Neutrophil (primary cell): ENCODE measurements at regions not wholly inside any gene's neighbourhood (a gene's known extent, or its start where the extent isn't known, plus 50 kb on each side); places are given as distances from the start of the nearest gene placed in this dataset.

ENCODE experiments used
- H3K27ac ChIP-seq: fragments of 200-600 bp; sonication (generic); 2 replicates; pipeline ENCODE4 v1.5.1; 2016; ENCODE audit warnings: mild to moderate bottlenecking, moderate library complexity
- H3K27me3 ChIP-seq: fragments of 200-600 bp; sonication (generic); 2 replicates; pipeline ENCODE4 v1.6.0; 2016; ENCODE audit warnings: mild to moderate bottlenecking
- H3K36me3 ChIP-seq: fragments of 200-600 bp; sonication (generic); 2 replicates; pipeline ENCODE4 v1.5.1; 2017
- H3K4me1 ChIP-seq, 2 experiments: fragments of 200-600 bp in 1 of 2; sonication (generic) in 1 of 2; 1 replicate in 1 of 2; 2 replicates in 1 of 2; pipeline versions ENCODE4 v1.5.1 to v1.6.1; 2013 to 2016; ENCODE audit warnings: low read depth in 1 of 2, low read length in 1 of 2, mild to moderate bottlenecking in 1 of 2, moderate library complexity in 1 of 2; ENCODE audit not compliant: control insufficient read depth in 1 of 2, insufficient read depth in 1 of 2
- H3K4me3 ChIP-seq, 2 experiments: fragments of 200-600 bp in 1 of 2; sonication (generic) in 1 of 2; 1 replicate in 1 of 2; 2 replicates in 1 of 2; pipeline ENCODE4 v1.5.1; 2013 to 2016; ENCODE audit warnings: low read depth in 1 of 2, low read length in 1 of 2, mild to moderate bottlenecking in 1 of 2, moderate library complexity in 1 of 2
- H3K9me3 ChIP-seq: fragments of 200-600 bp; sonication (generic); 2 replicates; pipeline ENCODE4 v1.5.1; 2016
- CTCF ChIP-seq: fragments of 200-600 bp; sonication (generic); IDR thresholded peaks from 2 replicates; pipeline ENCODE4 v1.5.1; 2016; ENCODE audit warnings: antibody characterized with exemption

- Histone ChIP-seq H3K9me3 (no peaks in the 10 kb centered on the region), H3K4me1 (no peaks in the 10 kb centered on the region), H3K27ac (no peak overlapping the region), H3K27me3 (no peaks in the 10 kb centered on the region), H3K4me3 (no peak overlapping the region), H3K36me3 (no peaks in the 10 kb centered on the region)
- TF ChIP-seq CTCF: no peak
Measured at GRCh38 chr4:23237771-23238170, 545.0 kb downstream of the GBA3 start.

- Histone ChIP-seq H3K9me3 (no peaks in the 10 kb centered on the region), H3K4me1 (peaks cover 0 to 2% of the 10 kb centered on the region in 2 experiments), H3K27ac (no peak overlapping the region), H3K27me3 (no peaks in the 10 kb centered on the region), H3K4me3 (no peak overlapping the region), H3K36me3 (no peaks in the 10 kb centered on the region)
- TF ChIP-seq CTCF: no peak
Measured at GRCh38 chr4:23235628-23236390, 543.1 kb downstream of the GBA3 start.

GRCh38 chr4:23234716-23235115 lies 542.0 kb downstream of the GBA3 start:
- H3K27ac ChIP-seq: no peak overlapping the region
- H3K36me3 ChIP-seq: no peaks in the 10 kb centered on the region
- H3K4me3 ChIP-seq: no peak overlapping the region
- no peaks in the 10 kb centered on the region for H3K9me3 ChIP-seq
- H3K27me3 ChIP-seq: no peaks in the 10 kb centered on the region
- H3K4me1 ChIP-seq: peaks cover 7 to 12% of the 10 kb centered on the region in 2 experiments
- TF ChIP-seq CTCF: no peak

GRCh38 chr4:23234018-23234417 lies 541.3 kb downstream of the GBA3 start:
- Histone ChIP-seq H3K27ac (no peak overlapping the region), H3K27me3 (no peaks in the 10 kb centered on the region), H3K36me3 (no peaks in the 10 kb centered on the region), H3K4me3 (no peak overlapping the region), H3K9me3 (no peaks in the 10 kb centered on the region), H3K4me1 (peaks cover 11 to 13% of the 10 kb centered on the region in 2 experiments)
- TF ChIP-seq CTCF: no peak

GRCh38 chr4:23233596-23233995 lies 540.9 kb downstream of the GBA3 start:
- no peaks in the 10 kb centered on the region for H3K9me3 ChIP-seq
- no peak overlapping the region for H3K27ac ChIP-seq
- no peak for TF ChIP-seq CTCF
- no peaks in the 10 kb centered on the region for H3K27me3 ChIP-seq
- H3K36me3 ChIP-seq: no peaks in the 10 kb centered on the region
- H3K4me3 ChIP-seq: no peak overlapping the region
- peaks cover 11 to 13% of the 10 kb centered on the region in 2 experiments for H3K4me1 ChIP-seq
